K562 (cell line): ENCODE measurements at regions not wholly inside any gene's neighbourhood (a gene's known extent, or its start where the extent isn't known, plus 50 kb on each side); places are given as distances from the start of the nearest gene placed in this dataset.

Source experiments
- BCLAF1 ChIP-seq, 2 experiments: fragments of 450-650 bp in 1 of 2; IDR thresholded peaks; 2 replicates each; pipeline ENCODE4 v1.6.1; 2011 to 2017; ENCODE audit warnings: low read depth in 2 of 2, antibody characterized with exemption in 1 of 2, borderline replicate concordance in 1 of 2, low read length in 1 of 2, mild to moderate bottlenecking in 1 of 2, mixed read lengths in 1 of 2; ENCODE audit not compliant: control insufficient read depth in 1 of 2
- ETS2 ChIP-seq: IDR thresholded peaks from 2 replicates; pipeline ENCODE4 v1.6.1; 2016; ENCODE audit warnings: borderline replicate concordance, missing genetic modification characterization, mild to moderate bottlenecking, moderate library complexity, missing compliant biosample characterization; ENCODE audit not compliant: poor library complexity, severe bottlenecking
- MGA ChIP-seq: fragments of 450-650 bp; IDR thresholded peaks from 2 replicates; pipeline ENCODE4 v1.6.1; 2016; ENCODE audit warnings: mild to moderate bottlenecking, moderate library complexity

- no peak for TF ChIP-seq MGA
- no peak for TF ChIP-seq BCLAF1 (IDR thresholded peaks at IDR 0.05; ENCODE audit: borderline replicate concordance in 1 of 2, control insufficient read depth in 1 of 2, low read depth in 2 of 2, low read length in 1 of 2)
- TF ChIP-seq ETS2 (tag) = no peak
- TF ChIP-seq, all 486 proteins: peak for 0
Observed at GRCh38 chrX:116031331-116031730, 139.2 kb upstream of the AGTR2 start (continued).
